ENCODE measurements at regions not wholly inside any gene's neighbourhood (a gene's known extent, or its start where the extent isn't known, plus 50 kb on each side); places are given as distances from the start of the nearest gene placed in this dataset.

DNA sequence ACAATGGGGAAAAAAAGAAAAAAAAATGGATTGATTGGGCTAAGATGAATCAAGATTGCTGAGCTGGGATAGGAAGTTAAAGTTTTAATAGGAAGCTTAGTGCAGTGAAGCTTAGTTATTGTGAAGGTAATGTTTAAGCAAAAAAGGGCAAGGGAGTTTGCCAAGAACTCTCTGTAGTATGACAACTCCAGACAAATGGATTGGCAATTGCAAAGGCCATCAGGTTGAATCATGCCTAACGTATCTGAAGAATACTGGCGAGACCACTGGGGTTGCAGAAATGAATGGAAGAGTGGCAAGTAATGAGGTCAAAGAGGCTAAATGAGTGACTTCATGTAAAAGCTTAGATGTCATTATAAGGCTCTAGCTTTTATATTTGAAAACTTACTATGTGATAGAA is 1654.0 kb downstream of the PCDH7 start:
- no peak for DNase-seq

DNA sequence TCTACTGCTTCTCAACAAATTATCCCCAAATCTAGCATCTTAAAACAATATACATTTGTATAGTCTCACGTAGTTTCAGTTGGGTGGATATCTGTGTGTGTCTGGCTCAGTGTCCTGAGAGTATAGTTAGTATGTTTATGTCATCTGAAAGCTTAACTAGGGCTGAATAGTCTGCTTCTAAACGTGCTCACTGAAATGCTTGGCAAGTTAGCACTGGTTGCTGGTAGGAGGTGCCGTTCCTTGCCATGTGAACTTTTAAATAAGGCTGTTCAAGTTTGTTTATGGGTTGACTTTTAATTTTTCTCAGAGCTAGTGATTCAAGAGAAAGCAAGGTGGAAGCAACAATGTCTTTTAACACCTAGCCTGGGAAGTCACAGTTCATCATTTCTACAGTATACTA is 1673.6 kb downstream of the PCDH7 start:
- DNase-seq: no peak

DNA sequence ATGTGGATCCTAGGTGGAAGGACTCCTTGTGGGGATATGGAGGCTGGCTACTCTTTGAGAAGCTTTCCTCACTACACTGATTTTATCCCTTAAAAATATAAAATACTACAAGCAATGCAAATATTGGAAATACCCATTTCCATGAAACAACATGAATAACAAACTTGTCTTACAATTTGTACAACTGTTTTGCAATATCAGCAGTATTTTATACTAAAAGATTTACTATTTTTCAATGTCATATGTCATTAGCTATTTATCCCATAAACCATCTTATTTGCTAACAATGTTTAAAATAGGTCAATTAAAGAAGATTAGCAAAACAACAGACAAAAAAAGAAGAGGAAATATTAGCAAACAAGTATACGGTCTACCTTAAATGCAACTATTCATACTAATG is 1674.1 kb downstream of the PCDH7 start:
- DNase-seq: no peak

DNA sequence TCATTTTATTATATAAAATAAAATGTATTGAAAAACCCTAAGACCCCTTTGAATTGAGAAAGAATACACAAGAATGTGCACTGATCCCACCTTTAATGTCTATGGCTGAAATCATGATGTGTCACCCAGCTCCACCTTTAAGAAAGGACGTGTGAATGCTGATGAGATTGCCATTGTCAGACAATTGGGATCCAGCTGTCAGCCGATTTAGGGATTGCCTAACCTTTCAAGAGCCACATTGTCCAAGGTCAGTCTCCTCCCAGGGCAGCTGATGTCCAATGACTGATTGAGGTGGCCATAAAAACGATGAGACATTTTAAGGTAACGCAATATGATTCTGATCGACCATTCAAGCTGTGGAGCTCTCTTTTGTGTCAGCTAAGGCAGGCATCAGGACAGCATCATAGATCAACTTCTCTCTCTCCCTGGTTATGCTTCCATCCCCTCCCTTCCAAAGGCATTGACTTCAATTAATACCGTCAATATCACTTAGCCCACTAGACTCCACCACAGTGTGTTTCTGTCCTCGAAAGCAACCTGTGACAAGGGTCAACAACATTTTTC is 1676.4 kb downstream of the PCDH7 start:
- no peak for DNase-seq

DNA sequence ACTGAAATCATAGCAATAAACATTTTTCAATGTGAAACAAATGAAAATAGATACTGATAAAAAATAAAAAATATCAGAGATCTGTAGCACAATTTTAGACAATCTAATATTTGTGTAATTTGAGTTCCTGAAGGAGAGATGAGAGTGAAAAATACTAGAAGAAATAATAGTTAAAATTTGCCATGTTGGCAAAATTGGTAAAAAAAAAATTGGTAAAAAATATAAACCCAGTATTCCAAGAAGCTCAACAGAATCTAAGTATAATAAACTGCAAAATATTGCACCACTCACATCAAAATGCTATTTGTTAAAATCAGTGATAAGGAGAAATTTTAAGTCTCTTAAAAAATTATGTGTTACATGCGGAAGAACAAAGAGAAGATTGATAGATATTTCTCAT is 1680.7 kb downstream of the PCDH7 start:
- DNase-seq: no peak

DNA sequence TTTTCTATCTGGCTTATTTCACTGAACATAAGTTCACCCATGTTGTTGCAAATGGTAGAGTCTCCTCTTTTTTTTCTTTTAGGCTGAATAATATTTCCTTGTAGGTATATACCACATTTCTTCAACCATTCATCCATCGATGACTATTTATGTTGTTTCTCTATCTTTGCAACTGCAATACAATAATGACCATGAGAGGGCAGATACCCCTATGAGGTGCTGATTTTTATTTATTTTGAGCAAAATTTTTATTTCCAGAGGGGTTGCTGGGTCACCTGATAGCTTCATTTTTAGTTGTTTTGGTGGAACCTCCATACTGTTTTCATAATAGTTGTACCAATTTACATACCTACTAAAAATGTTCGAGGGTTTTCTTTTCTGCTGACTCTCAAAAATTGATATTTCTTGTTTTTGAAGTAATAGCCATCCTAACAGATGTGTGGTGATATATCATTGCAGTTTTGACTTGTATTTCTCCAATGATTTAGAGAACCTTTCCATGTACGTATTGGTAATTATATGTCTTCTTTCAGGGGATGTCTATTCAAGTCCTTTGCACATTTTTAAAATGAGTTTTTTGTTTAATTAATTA is 1697.0 kb downstream of the PCDH7 start:
- DNase-seq: no peak

DNA sequence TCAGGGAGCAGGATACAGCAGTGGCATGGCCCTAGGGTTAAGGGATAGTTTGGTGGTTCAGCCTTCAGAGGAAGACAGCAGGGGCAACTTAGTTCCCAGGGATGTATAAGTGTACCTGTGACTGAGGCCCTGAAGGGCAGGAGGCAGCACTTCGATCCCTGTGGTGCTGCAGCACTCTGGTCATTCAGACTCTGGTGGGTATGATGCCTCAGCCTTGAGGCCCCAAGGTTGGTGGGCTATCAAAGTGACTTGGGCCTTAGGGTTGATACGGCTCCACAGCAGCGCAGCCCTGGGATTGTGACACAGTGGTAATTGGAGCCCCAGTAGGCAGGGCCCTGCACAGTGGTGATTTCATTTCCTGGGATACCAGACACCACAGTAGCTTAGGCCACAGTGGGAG is 1703.1 kb downstream of the PCDH7 start:
- DNase-seq: no peak

DNA sequence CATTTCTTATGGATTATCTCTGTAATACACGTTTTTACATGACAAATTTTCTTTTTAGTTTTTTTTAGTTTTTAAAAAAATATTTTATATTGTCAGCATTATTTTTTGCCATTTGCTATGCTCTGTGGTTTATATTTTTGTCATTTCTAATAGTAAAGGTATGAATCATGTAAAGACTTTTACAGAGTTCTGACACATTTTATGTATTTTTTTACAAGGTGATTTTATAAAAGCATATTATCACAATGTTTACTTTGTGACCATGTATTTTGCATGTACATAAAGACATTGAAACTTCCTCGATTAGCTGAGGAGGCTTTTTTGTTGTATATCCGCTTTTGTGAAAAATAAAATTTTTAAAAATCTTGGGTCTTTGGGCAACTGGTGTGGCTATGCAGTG is 1705.1 kb downstream of the PCDH7 start:
- no peak for DNase-seq

DNA sequence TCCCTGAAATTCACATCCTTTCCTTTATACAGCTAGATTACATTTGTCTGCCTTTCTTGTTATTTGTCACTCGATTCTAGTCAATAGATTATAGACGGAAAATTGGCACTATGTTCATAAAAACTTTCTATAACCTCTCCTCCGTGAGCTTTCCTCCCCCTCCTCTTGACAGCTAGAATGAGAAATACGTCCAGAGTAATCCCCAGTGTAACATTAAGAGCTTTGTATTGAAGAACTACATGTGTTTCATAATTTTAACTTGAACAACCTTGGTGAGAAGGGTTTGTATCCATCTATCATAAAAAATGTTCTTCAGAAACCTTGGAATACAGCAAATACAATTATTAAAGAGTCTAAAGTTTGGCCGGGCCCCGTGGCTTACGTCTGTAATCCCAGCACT is 1707.4 kb downstream of the PCDH7 start:
- no peak for DNase-seq

DNA sequence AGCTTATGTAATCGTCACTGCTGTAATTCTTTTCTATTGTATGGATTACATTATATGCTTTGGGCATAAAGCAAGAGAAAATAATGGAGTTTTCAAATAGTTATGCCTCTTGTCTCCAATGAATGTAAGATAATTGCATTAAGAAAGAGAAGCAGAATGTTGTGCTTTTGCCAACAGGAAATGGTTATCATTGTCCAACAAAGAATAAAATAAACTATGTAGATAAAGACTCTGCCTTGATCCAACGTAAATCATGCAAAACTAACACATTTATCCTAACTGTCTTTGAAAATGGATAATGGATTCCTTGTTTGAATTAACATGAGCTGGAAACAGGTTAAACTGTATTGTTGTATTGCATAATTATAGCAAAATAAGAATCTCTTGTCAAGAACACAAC is 1709.0 kb downstream of the PCDH7 start:
- no peak for DNase-seq

DNA sequence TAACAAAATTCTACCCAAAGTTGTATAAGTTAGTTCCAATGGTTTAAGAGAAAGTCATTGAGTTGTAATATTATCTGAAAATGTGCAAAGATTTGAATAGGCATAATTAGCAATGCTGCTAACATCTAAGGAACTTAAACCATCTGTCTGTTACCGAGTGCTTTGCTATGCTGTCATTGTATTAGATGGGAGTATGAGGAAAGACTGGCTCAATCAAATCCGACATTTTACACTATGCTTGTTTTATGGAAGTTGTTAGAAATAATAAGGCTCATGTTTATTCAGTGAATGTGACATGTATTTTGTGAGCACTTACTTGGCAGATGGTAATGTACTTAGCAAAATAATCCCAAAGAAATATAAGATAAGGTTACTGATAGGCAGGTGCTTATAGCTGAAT is 1715.1 kb downstream of the PCDH7 start:
- DNase-seq: no peak

DNA sequence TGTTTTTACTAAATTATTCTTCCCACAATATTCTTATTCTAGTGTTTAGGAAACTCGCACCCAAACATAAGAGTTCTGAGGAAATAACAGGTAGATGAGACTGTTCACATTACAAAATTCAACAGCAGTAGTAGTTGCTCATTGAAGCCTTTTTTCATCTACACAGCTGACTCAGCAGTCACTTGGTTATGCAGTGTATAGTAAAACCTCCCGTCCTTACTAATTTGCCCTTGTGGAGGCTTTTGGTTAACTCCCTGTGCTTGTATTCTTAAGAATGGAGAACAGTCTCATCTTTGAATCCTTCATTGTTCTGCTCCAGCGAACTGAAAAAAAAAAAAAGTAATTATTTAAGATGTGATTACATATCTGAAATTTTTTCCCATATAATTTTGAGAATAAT is 1716.6 kb downstream of the PCDH7 start:
- no peak for DNase-seq

DNA sequence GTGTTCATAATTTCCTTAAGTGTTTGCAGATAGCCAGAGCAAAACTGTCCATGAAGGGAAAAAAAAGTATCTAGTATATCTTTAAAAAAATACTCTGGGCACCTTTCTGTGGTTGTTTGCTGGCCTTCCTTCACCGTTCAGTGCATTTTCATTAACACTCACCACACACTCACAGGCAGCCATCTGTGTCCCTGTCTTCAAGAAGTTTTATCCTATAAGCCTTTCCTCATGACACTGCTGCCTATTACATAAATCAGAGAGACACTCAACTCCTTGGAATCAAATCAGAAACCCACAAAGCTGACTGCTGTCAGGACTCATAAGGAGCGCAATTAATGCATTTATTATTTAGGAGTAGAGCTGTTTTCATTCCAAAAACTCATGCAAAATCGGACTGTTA is 1720.2 kb downstream of the PCDH7 start:
- no peak for DNase-seq

DNA sequence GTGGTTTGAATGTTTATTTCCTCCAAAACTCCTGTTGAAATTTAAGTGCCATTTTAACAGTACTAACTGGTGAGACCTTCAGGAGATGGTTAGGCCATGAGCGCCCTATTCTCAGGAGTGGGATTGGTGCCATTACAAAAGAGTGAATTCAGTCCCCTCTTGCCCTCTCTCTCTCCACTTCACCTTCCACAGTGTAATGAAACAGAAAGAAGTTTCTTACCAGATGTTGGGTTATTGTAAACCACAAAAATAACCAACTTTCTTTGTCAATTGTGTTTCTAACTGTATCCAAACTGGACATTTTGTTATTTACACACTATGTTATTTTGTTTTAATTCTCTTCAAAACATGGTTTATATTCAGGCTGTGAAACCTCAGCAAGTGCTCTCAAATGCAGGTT is 1734.3 kb downstream of the PCDH7 start:
- DNase-seq: no peak

DNA sequence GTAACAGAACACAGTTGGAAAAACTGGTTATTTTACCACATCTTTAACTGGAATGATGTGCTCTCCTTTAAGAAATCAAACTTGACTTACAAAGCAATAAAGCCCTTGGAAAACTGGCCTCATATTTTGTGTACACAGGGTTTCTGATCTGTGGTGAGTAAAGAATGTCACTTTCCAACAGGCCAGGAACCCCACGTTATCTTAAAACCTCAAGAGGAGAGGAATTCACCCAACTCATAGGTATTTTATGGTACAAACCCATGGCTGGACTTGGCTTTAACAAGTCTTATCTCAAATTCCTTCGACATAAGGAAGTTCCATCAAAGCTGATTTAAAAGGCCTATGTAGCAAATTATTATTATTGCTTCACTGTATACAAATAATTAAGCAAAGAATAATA is 1735.1 kb downstream of the PCDH7 start:
- DNase-seq: no peak

DNA sequence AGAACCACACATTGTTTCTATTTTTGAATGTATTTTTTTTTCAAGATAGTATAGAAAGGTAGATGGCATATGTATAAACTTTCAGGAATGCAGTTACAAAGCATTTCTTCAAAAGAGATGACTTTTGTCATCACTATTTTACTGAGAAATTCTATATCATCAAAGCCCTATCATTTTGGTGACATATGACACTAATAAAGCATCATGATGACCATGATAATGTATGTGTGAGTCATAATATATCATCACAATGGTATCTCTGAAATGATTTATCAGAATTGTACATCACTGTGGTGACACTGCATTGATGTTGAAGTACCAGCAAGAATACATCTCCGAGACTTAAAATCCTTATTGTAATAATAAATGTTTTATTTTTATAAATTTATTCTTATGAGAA is 1740.8 kb downstream of the PCDH7 start:
- no peak for DNase-seq

DNA sequence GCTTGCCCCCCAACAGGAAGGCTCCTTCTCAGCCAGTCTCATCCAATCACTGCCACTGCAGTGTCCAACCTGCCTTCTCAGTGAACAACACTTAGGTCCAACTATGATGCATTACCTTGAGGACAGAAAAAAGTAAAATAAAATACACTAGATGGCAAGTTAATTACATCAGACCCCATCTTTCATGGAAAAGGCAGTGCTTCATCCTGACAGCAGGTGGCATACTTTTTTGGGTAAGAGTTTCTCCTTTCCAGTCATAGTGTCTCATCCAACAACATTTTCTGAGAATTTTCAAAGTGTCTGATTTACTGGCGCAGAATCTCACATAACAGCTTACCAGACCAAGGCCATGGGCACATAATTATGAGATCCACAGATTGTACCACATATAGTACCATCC is 1742.8 kb downstream of the PCDH7 start:
- no peak for DNase-seq

DNA sequence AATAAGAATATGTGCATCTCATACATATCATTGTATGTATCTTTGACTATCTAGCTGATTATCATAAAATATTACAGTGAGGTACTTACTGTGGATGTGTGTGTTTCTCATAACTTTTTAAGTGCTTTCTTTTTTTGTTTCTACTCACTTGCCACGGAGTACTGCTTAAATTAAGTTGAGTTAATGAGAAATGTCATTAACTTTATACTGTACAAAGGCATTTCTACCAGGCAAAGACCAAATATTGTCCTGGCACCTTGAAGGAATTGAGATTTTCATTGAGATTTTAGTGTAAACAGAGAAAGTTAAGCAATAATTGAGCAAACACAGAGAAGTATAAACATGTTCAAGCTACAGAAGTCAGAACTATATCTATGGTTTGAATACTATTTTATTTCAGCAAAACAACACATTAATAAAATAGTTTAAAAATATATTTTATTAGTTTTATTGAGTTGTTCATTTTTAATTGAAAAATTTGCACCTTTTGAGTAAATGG is 1750.0 kb downstream of the PCDH7 start:
- DNase-seq: no peak

DNA sequence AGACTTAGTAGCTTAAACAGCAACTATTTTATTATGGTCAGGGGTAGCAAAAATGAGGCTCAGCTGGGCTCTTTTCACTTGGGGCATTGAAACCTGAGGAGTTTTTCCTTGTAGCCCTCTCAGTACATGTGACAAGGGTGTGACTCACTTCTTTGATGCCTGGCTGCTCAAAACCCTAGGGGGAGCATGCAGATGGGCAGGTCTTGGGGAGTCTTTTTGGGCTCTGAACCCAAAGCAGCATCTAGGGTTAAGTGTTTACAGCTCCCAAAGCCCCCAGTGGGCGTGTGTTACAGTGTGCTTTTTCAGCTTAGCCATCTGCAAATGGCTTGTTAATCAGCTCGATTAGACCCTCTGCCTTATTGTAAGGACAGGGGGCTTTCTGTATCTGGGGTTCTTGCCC is 1752.7 kb downstream of the PCDH7 start:
- no peak for DNase-seq

DNA sequence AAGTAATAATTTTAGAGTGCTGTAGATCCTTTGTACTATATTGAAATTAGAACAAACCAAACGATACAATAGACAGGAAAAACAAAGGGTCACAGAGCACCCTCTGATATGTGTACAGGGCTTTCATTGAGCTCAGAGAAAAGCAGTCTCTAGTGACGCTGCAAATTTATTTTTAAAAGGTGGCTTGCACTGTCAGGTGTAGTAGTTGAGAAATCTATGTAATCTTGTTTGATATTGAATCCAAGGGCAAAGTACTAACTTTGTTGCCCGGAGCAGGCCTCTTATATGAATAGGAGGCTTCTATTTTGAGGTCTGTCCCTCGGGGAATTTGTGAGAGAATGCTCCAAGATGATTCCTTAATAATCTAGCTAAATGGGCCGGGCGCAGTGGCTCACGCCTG is 1755.5 kb downstream of the PCDH7 start:
- DNase-seq: no peak

DNA sequence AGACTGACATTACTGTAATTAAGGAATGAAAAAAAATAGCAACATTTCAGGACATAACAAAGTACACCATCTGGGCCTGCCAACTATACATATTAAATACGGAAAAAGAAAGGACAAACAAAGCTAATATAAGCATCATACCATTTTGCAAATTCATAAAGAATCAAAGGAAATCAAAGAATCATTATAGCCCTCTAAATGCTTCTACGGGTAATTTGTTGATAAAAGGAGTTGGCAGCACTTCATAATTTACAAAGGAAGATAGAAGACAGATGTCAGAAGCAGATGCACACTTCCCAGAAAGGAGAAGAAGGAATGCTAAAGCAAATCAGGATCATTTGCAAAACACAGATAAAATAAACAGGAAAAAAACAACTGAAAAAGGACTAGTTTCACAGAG is 1757.3 kb downstream of the PCDH7 start:
- DNase-seq: no peak

DNA sequence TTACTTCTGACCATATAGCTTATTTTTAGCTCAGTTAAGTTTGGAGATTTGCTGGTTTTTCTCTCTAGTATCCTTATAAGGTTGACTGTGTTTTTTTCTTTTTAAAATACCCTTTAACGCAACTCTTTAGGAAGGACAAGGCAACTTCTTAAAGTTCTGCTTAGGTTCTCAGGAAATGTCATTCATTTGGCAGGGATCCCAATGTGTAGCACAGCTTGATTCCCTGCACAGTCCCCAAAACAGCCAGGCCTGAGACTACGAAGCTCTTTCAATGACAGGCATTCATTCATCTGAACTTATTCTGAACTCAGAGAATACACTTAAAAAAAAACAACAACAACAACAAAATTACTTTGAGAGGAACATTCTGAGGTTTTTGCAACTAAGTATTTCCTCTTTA is 1765.8 kb downstream of the PCDH7 start:
- DNase-seq: no peak

DNA sequence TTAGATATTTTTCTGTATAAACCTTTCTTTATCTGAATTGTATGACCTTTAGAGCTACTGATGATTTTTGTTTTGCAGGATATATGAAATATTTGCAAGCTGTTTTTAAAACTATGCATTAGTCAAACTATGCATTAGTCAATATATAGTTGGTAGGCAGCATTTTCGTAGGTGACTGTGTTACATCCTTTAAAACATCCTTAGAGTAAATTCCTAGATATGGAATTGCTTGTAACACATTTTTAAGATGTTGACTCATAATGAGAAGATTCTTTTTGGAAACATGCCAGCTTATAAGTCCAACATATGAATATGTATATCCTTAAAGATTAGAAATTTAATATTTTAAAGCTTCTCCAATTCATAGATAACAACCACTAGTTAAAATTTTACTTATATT is 1768.5 kb downstream of the PCDH7 start:
- DNase-seq: no peak

DNA sequence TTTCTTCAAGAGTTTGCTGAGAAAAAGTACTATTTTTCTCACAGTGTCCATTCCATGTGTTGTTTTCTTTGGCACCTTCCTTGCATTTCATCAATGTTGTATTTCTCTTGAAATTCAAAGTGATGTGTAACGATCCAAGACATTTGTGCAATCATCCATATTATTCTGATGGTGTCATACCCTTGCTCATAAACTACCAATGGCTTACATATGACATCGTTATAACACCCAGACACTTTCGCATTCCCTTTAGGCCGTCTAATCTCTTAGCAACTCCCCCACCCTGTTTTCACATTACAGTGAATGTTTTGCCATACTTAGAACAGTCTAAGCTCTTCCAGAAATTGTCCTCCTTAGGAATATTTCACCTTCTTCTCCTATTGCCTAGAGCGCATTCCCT is 1779.0 kb downstream of the PCDH7 start:
- DNase-seq: no peak

DNA sequence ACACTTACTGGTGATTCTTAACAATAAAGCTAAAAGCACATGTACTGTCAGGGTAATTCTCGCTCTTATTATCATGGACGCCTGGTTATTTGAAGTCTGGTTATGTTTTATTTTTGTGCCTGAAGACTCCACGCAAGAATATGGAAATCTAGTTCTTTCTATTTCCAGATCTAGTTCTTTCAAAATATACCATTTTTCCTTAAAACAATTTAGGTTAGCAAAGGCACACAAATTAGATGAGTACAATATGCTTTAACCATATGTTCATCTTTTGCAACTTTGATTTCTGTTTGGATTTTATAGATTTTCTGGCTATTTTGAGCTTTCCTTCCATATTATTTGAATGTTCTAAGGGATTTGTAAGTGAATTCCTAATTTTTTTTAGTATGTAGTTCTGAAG is 1783.1 kb downstream of the PCDH7 start:
- DNase-seq: no peak

DNA sequence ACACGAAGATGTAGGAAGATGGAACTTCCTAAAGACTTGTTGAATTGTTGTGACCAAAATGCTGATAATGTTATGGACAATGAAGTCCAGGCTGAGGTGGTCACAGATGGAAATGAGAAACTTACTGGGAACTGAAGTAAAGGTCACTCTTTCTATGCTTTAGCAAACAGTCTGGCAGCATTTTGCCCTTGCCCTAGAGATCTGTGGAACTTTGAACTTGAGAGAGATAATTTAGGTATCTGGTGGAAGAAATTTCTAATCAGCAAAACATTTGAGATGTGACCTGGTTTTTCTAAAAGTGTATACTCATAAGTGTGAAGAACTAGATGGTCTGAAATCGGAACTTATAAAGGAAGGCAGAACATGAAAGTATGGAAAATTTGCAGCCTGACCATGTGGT is 1785.9 kb downstream of the PCDH7 start:
- no peak for DNase-seq

Data from activated CD4-positive, CD25-positive, alpha-beta regulatory T cell (primary cell).